Anterior cingulate cortex (tissue), 58 donors: ENCODE measurements at regions not wholly inside any gene's neighbourhood (a gene's known extent, or its start where the extent isn't known, plus 50 kb on each side); places are given as distances from the start of the nearest gene placed in this dataset.
A peak's percentile ranks its signal among the peaks of the same experiment; 100 is the strongest.

Experiments
- DNase-seq, 58 donors: peaks; one replicate each; lab custom pipeline; 2025; lab: John Stamatoyannopoulos, UW

- no peak for DNase-seq
These were observed 104.1 kb upstream of the LPP start for GRCh38 chr3:188049606-188050530.

GRCh38 chr3:188051801-188052168 is 102.2 kb upstream of the LPP start:
- peak in 42 of 58 donors; percentile 47 to 91 (median 80) for DNase-seq

- DNase-seq: peak; percentile 40 to 100 (median 97)
These were observed 101.6 kb upstream of the LPP start for GRCh38 chr3:188052169-188053035.

- no peak for DNase-seq
These were observed 101.0 kb upstream of the LPP start for GRCh38 chr3:188053036-188053340.

GRCh38 chr3:188053710-188054380 is 100.1 kb upstream of the LPP start:
- DNase-seq: no peak

- no peak for DNase-seq
These were observed 99.4 kb upstream of the LPP start for GRCh38 chr3:188054541-188054940.

- no peak for DNase-seq
These were observed 98.6 kb upstream of the LPP start for GRCh38 chr3:188055388-188055787.

- no peak for DNase-seq
These were observed 96.8 kb upstream of the LPP start for GRCh38 chr3:188057124-188057523.

- no peak for DNase-seq
These were observed 95.3 kb upstream of the LPP start for GRCh38 chr3:188058569-188059184.

GRCh38 chr3:188059351-188059750 is 94.6 kb upstream of the LPP start:
- DNase-seq: no peak

GRCh38 chr3:188060264-188060835 is 93.6 kb upstream of the LPP start:
- DNase-seq: no peak

GRCh38 chr3:188060840-188061544 is 93.0 kb upstream of the LPP start:
- no peak for DNase-seq

- DNase-seq: no peak
These were observed 91.7 kb upstream of the LPP start for GRCh38 chr3:188062216-188062615.

GRCh38 chr3:188064831-188065493 is 89.0 kb upstream of the LPP start:
- DNase-seq: no peak

- no peak for DNase-seq
These were observed 87.8 kb upstream of the LPP start for GRCh38 chr3:188066141-188066540.

- no peak for DNase-seq
These were observed 86.0 kb upstream of the LPP start for GRCh38 chr3:188067932-188068331.

- DNase-seq: no peak
These were observed 85.6 kb upstream of the LPP start for GRCh38 chr3:188068342-188068741.

GRCh38 chr3:188071636-188072035 is 82.3 kb upstream of the LPP start:
- DNase-seq: no peak

- peak in 53 of 58 donors; percentile 3 to 94 (median 63) for DNase-seq
These were observed 77.8 kb upstream of the LPP start for GRCh38 chr3:188076176-188076575.
